ENCODE measurements at regions not wholly inside any gene's neighbourhood (a gene's known extent, or its start where the extent isn't known, plus 50 kb on each side); places are given as distances from the start of the nearest gene placed in this dataset.

- no peak overlapping the region for H3K4me3 ChIP-seq (replicated peaks in 1 of 2; ENCODE audit: low read depth in 2 of 2, low read length in 2 of 2)
- DNase-seq (ENCODE audit: low read depth in 2 of 2) = no peak
- TF ChIP-seq, protein P1, sequence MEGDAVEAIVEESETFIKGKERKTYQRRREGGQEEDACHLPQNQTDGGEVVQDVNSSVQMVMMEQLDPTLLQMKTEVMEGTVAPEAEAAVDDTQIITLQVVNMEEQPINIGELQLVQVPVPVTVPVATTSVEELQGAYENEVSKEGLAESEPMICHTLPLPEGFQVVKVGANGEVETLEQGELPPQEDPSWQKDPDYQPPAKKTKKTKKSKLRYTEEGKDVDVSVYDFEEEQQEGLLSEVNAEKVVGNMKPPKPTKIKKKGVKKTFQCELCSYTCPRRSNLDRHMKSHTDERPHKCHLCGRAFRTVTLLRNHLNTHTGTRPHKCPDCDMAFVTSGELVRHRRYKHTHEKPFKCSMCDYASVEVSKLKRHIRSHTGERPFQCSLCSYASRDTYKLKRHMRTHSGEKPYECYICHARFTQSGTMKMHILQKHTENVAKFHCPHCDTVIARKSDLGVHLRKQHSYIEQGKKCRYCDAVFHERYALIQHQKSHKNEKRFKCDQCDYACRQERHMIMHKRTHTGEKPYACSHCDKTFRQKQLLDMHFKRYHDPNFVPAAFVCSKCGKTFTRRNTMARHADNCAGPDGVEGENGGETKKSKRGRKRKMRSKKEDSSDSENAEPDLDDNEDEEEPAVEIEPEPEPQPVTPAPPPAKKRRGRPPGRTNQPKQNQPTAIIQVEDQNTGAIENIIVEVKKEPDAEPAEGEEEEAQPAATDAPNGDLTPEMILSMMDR (IDR thresholded peaks at IDR 0.05; ENCODE audit: low read depth, low read length) = no peak
Observed at GRCh38 chr12:38384816-38385378, 68.3 kb downstream of the ALG10B start.

- H3K4me3 ChIP-seq (replicated peaks in 1 of 2; ENCODE audit: low read depth in 2 of 2, low read length in 2 of 2) = no peak overlapping the region
- TF ChIP-seq, protein P1 (IDR thresholded peaks at IDR 0.05; ENCODE audit: low read depth, low read length) = no peak
- DNase-seq (ENCODE audit: low read depth in 2 of 2) = no peak
Observed at GRCh38 chr12:38385486-38385885, 68.9 kb downstream of the ALG10B start.

DNA sequence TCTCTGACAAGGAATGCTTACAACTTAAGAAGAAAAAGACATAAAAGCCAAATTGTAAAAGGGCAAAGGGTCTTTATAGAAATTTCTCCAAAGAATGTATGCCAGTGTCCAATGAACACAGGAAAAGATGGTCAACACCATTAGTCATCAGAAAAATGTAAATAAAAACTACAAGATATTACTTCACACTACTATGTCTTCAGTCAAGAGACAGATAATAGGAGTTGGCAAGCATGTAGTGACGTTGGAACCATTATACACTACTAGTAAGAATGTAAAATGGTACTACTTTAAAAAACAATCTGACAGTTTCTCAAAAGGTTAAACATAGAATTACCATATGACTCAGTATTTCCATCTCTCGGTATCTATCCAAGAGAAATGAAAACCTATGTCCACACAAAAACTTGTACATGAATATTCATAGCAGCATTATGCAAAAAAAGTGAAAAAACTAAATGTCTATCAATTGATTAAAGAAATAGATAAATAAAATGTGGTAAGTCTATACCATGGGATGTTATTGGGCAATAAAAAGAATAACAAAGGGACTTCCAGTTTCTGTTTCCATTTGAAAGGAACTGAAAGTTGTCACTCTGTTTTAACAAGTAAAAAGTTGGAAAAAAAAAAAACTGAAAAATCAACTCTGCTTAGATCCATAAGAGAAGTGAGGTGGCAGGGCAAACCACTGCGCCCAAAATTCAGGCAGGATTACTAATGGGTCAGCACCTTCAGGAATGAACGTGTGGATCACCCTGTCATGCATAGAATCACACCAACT lies 69.8 kb downstream of the ALG10B start:
- TF ChIP-seq, protein P1 (IDR thresholded peaks at IDR 0.05; ENCODE audit: low read depth, low read length) = no peak
- no peak overlapping the region for H3K4me3 ChIP-seq (replicated peaks in 1 of 2; ENCODE audit: low read depth in 2 of 2, low read length in 2 of 2)
- peak in 1 of 2 donors; percentile 8 for DNase-seq (ENCODE audit: low read depth in 2 of 2)

DNA sequence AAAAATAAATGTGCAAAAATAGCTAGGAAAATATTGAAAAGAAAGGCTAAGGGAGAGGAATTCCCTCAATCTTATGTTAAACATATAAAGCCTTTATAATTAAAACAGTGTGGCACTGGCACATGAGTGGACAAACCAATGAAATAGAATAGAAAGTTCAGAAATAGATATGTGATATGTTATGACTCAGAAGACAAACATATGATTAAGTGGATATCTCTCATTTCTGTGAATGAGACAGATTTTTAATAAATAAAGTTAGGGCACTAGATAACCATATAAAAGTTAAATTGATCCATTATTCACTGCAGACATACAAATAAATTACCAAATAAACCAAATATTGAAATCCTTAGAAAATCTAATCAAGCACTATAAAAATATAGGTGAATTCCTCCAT lies 73.0 kb downstream of the ALG10B start:
- DNase-seq (ENCODE audit: low read depth in 2 of 2) = no peak
- H3K4me3 ChIP-seq (replicated peaks in 1 of 2; ENCODE audit: low read depth in 2 of 2, low read length in 2 of 2) = no peak overlapping the region
- TF ChIP-seq, protein P1 (IDR thresholded peaks at IDR 0.05; ENCODE audit: low read depth, low read length) = no peak

GRCh38 chr12:38391007-38391406 lies 74.4 kb downstream of the ALG10B start:
- DNase-seq (ENCODE audit: low read depth in 2 of 2) = no peak
- H3K4me3 ChIP-seq (replicated peaks in 1 of 2; ENCODE audit: low read depth in 2 of 2, low read length in 2 of 2) = no peak overlapping the region
- TF ChIP-seq, protein P1 (IDR thresholded peaks at IDR 0.05; ENCODE audit: low read depth, low read length) = no peak

DNA sequence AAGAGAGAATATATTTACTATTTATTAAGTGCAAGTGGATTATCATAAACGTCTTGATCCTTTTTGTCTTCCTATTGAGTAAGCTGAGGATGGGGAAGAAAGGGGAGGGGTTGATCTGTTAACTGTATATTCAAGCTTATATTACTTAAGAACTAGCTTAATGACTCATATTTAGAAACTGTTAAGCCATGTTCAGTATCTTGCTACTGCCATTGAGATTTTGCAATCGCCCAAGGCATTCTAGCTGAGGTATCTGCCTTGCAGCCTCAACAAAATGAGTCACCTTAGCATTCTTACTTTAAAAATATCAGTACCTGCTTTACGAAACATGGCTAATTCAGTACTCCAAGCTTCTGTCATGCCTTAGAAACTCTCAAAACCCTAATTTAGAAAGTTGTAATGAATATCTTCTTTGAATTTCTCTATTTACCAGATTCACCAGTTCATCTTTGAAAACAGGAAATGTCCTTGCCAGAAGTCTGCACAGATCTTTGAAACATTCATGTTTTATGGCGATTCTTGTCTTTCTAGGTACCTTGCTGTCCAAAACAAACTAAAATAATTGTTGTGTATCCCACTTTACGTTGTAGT lies 76.1 kb downstream of the ALG10B start:
- TF ChIP-seq, protein P1 (IDR thresholded peaks at IDR 0.05; ENCODE audit: low read depth, low read length) = no peak
- no peak overlapping the region for H3K4me3 ChIP-seq (replicated peaks in 1 of 2; ENCODE audit: low read depth in 2 of 2, low read length in 2 of 2)
- DNase-seq (ENCODE audit: low read depth in 2 of 2) = peak; percentile 1 to 61
